ENCODE measurements at regions not wholly inside any gene's neighbourhood (a gene's known extent, or its start where the extent isn't known, plus 50 kb on each side); places are given as distances from the start of the nearest gene placed in this dataset.
"Not testable (repeated sequence)": the region's sequence is repeated elsewhere in the genome, so short reads cannot be mapped to it uniquely, and the experiment has no call there.

GRCh38 chr5:159682623-159683022 lies 233.7 kb upstream of the ADRA1B start:
- no peak for DNase-seq (ENCODE audit: low read depth, low spot score)
- Histone ChIP-seq H3K4me3 (replicated peaks in 1 of 3; ENCODE audit: insufficient read depth in 1 of 3, low read depth in 1 of 3, low read length in 3 of 3) (no peak overlapping the region), H3K27me3 (ENCODE audit: control insufficient read depth in 2 of 2, insufficient read depth in 2 of 2, low read length in 2 of 2) (no peaks in the 10 kb centered on the region), H3K9me3 (replicated peaks; ENCODE audit: control insufficient read depth, insufficient read depth, low read length) (no peaks in the 10 kb centered on the region), H3K9me1 (replicated peaks; ENCODE audit: control insufficient read depth, extremely low read depth, insufficient read depth, low read length) (no peaks in the 10 kb centered on the region), H3K4me1 (ENCODE audit: control insufficient read depth, extremely low read depth, insufficient read depth, low read length) (no peaks in the 10 kb centered on the region), H2AFZ (ENCODE audit: low read depth, low read length) (no peak overlapping the region), H3K4me2 (ENCODE audit: insufficient read depth, low read length) (no peak overlapping the region), H3K27ac (ENCODE audit: insufficient read depth, low read depth, low read length) (no peak overlapping the region), H4K20me1 (replicated peaks; ENCODE audit: control insufficient read depth, extremely low read depth, insufficient read depth, low read length) (no peaks in the 10 kb centered on the region), H3K79me2 (ENCODE audit: control insufficient read depth, insufficient read depth, low read length) (no peaks in the 10 kb centered on the region), H3K36me3 (ENCODE audit: control insufficient read depth in 2 of 2, extremely low read depth in 1 of 2, insufficient read depth in 2 of 2, low read length in 2 of 2) (no peaks in the 10 kb centered on the region), H3K9ac (replicated peaks; ENCODE audit: extremely low read depth, insufficient read depth, low read length) (no peak overlapping the region)
- FAIRE-seq = no peak
- TF ChIP-seq GATA2 (IDR thresholded peaks at IDR 0.05; ENCODE audit: insufficient read depth, insufficient read length, low read depth, low read length) = no peak
- no peak for TF ChIP-seq JUN (IDR thresholded peaks at IDR 0.05; ENCODE audit: borderline replicate concordance, insufficient read depth, insufficient read length, low read depth)
- no peak for TF ChIP-seq POLR2AphosphoS5 (IDR thresholded peaks at IDR 0.05; ENCODE audit: insufficient read depth, low read depth, low read length)
- TF ChIP-seq CTCF (IDR thresholded peaks at IDR 0.05; ENCODE audit: extremely low read depth in 1 of 2, insufficient read depth in 1 of 2, low read depth in 1 of 2, low read length in 2 of 2) = no peak
- TF ChIP-seq MYC (IDR thresholded peaks at IDR 0.05; ENCODE audit: low read depth, low read length) = no peak
- TF ChIP-seq POLR2A (IDR thresholded peaks at IDR 0.05; ENCODE audit: low read depth, low read length) = no peak
- no TSS peak for BruUV-seq (replicated peaks)
- dilution Hi-C loops (cut with MboI; ENCODE audit: extremely low pct_ligation_motif_present, low sequenced_read_pairs) = no loop called here
- CTCF ChIA-PET = no interaction called here
- intact Hi-C loops (cut with micrococcal nuclease) = no loop called here
- POLR2A ChIA-PET = no interaction called here

GRCh38 chr5:159687892-159688291 lies 228.4 kb upstream of the ADRA1B start:
- BruUV-seq (replicated peaks); H3K4me1 ChIP-seq (ENCODE audit: control insufficient read depth, extremely low read depth, insufficient read depth, low read length); CTCF ChIA-PET; H3K4me2 ChIP-seq (ENCODE audit: insufficient read depth, low read length); H4K20me1 ChIP-seq (replicated peaks; ENCODE audit: control insufficient read depth, extremely low read depth, insufficient read depth, low read length); DNase-seq (ENCODE audit: low read depth, low spot score); H3K36me3 ChIP-seq (ENCODE audit: control insufficient read depth in 2 of 2, extremely low read depth in 1 of 2, insufficient read depth in 2 of 2, low read length in 2 of 2); H3K9ac ChIP-seq (replicated peaks; ENCODE audit: extremely low read depth, insufficient read depth, low read length); dilution Hi-C loops (cut with MboI; ENCODE audit: extremely low pct_ligation_motif_present, low sequenced_read_pairs); FAIRE-seq; H3K27ac ChIP-seq (ENCODE audit: insufficient read depth, low read depth, low read length); POLR2A ChIA-PET; H3K79me2 ChIP-seq (ENCODE audit: control insufficient read depth, insufficient read depth, low read length); intact Hi-C loops (cut with micrococcal nuclease); H3K27me3 ChIP-seq (ENCODE audit: control insufficient read depth in 2 of 2, insufficient read depth in 2 of 2, low read length in 2 of 2); H3K4me3 ChIP-seq (replicated peaks in 1 of 3; ENCODE audit: insufficient read depth in 1 of 3, low read depth in 1 of 3, low read length in 3 of 3); H3K9me1 ChIP-seq (replicated peaks; ENCODE audit: control insufficient read depth, extremely low read depth, insufficient read depth, low read length); H3K9me3 ChIP-seq (replicated peaks; ENCODE audit: control insufficient read depth, insufficient read depth, low read length); H2AFZ ChIP-seq (ENCODE audit: low read depth, low read length): not testable (repeated sequence)
